NCI-H2081 (cell line): ENCODE measurements at regions not wholly inside any gene's neighbourhood (a gene's known extent, or its start where the extent isn't known, plus 50 kb on each side); places are given as distances from the start of the nearest gene placed in this dataset.
"Not testable (repeated sequence)": the region's sequence is repeated elsewhere in the genome, so short reads cannot be mapped to it uniquely, and the experiment has no call there.

Experiments
- DNase-seq, 2 experiments: peaks; one replicate each; lab custom pipeline; 2025; lab: John Stamatoyannopoulos, UW

DNA sequence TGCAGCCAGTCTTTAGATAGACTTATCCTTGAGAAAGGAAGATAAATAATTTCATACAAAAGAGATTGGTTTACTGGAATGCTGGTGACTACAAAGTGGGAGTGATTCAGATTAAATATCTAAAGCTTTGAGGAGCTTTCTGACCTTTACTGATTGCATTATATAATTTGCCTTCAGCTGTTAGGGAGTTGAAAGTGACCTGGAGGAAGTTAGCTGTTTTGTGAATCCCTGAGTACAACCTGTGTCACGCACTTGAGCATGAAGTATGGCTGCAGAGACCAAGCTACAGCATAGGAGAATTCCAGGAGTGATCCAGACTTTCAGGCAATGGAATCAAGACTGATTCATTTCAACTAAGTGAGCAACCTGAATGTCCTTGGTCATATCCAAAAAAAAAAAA lies 1848.3 kb upstream of the RAG2 start:
- no peak for DNase-seq

- no peak for DNase-seq
Observed at GRCh38 chr11:38438091-38438490, 1840.1 kb upstream of the RAG2 start.

GRCh38 chr11:38425578-38425977 lies 1827.5 kb upstream of the RAG2 start:
- no peak for DNase-seq

GRCh38 chr11:38423042-38423441 lies 1825.0 kb upstream of the RAG2 start:
- DNase-seq: no peak

DNA sequence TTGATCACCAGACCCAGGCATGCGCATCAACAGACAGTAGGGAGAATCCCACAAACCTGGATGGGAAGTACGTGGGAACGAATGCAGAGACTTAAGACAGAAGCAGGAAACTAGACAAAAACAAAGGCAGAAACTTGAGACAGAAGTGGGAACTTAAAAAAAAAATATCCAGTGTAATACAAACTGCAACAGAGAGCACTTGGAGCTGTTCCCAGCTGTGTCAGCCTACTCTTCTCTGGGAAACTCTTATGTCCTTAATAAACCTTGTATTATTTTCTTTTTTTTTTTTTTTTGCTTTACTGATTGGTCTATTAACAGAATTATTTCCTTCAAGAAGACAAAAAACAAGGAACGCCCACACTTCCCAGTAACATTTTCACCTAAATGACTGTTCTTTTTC lies 1818.1 kb upstream of the RAG2 start:
- no peak for DNase-seq

DNA sequence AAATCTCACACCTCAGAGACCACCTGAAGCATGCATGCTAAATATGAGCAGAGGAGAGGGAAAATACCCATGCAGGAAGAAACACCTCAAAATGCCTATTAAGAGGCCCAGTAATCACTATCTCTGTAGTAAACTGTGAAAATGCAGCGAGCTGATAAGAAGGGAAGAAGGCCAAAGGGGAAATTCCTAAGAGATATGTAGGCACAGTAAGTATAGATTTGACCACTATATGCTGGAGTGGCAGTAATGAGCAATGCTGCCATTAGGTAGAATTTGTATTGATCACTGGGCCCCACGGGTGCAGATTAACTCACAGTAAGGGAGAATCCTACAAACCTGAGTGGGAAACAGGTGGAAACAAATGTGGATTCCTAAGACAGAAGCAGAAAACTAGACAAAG lies 1813.1 kb upstream of the RAG2 start:
- DNase-seq: no peak

DNA sequence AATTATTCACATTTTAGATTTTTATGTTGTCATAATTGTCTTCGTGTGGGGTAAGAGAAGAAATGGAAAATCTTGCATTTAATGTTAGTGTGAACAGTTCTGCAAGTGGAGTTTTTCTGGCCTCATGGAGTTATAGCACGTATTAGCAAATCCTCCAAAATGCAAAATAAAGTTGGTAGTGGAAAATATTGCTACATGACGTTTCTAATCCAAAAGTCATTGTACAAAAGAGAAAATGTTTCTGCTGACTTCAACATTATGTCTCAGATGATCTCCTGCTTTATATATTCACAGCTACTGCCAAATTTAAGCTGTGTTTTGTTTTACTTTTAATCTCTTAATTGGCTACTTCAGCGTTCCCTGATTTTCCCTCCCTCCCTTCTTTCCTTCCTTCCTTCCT lies 1804.0 kb upstream of the RAG2 start:
- no peak for DNase-seq

GRCh38 chr11:38392176-38392575 lies 1794.1 kb upstream of the RAG2 start:
- no peak for DNase-seq

GRCh38 chr11:38384568-38384967 lies 1786.5 kb upstream of the RAG2 start:
- DNase-seq: no peak

DNA sequence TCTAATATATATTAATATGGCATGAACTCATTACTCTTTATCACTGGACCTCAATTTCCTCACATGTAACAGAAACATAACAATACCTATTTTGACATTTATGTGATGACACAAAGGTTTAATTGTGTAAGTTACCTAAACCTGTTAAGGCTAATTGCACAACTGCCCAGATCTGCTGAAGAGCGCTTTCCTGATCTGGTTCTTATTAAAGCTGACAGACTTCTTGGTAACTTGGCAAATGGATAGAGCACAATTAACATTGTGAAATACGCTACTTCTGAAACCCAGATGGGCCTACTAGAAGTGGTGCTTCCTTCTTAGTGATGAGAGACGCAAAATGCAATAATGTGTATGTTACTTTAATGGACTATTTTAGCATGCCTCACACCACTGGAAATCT lies 1767.2 kb upstream of the RAG2 start:
- no peak for DNase-seq

- no peak for DNase-seq
Observed at GRCh38 chr11:38356255-38356654, 1758.2 kb upstream of the RAG2 start.

DNA sequence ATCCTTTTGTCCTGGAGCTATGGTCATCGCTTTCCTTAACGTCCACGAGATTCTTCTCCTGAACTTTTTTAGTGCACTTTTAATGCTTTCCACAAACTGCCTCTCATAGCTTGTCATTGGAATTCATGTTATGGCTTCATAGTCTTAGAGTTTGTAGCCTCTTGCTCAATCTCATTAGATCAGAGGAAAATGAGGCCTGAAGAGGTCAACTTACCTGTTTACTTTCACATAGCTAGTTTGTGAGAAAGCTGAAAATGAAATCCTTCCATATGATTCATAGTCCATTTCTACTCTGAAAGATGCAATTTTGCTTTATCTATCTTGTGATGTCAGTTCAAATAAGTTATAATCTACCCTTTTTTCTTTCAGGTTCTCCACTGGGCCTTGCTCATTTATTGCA lies 1747.2 kb upstream of the RAG2 start:
- no peak for DNase-seq

GRCh38 chr11:38341612-38342011 lies 1743.6 kb upstream of the RAG2 start:
- DNase-seq: not testable (repeated sequence)

GRCh38 chr11:38339835-38340440 lies 1741.9 kb upstream of the RAG2 start:
- no peak for DNase-seq

DNA sequence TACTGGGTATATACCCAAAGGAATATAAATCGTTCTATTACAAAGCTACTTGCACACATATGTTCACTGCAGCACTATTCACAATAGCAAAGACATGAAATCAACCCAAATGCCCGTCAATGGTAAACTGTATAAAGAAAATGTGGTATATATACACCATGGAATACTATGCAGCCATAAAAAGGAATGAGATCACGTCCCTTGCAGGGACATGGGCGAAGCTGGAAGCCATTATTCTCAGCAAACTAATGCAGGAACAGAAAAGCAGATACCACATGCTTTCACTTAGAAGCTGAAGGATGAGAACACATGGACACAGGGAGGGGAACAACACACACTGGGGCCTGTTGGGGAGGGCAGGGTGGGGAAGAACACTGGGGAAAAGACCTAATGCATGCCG lies 1740.0 kb upstream of the RAG2 start:
- DNase-seq: not testable (repeated sequence)

DNA sequence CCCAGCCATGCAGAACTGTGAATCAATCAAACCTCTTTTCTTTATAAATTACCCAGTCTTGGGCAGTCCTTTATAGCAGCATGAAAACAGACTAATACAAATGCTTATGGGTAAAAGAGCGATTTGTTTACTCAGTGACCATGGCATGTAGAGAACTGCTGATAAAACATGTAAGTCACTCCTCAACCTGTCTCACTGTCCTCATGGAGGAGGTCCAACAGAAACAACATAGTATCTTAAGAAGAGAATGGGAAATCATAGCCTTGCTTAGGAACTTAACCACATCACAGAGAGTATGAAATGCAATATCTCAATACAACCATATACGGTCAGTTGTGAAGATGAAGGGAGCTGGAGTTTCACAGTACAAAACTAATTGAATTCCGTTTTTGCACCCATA lies 1734.0 kb upstream of the RAG2 start:
- DNase-seq: no peak

DNA sequence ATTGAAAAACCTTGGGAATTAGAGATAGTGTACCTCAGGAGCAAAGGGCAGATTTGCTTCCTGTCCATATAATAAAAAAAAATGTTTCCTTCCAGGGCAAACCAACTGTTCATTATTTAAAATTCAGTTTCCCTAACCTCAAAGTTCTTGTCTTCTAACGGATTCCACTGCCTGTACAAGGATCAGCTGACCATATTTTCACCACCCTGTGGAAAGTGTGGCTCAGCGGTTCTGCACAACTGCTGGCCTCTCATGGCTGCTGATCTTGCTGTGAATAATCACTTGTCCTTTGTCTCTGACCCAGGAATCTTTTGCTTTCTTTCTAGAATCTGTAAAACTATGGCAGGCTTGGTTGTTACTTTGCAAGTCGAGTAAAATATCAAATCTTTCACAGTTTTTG lies 1732.5 kb upstream of the RAG2 start:
- DNase-seq: no peak

GRCh38 chr11:38323961-38324761 lies 1726.1 kb upstream of the RAG2 start:
- no peak for DNase-seq

DNA sequence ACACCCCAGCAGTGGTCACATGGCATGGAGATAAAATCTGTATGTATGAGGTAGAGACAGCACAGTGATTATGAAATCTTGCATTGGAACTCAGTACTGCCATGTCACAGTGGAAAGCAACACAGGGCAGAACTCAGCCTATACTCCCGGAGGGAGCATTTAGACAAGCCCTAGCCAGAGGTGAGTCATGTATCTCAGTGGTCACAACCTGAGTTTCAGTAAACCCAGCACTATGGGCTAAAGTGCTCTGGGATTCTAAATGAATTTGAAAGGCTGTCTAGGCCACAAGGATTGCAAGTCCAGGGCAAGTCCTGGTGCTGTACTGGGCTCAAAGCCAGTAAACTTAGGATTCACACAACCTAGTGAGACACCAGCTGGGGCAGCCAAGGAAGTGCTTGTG lies 1717.1 kb upstream of the RAG2 start:
- no peak for DNase-seq

- no peak for DNase-seq
Observed at GRCh38 chr11:38307455-38307854, 1709.4 kb upstream of the RAG2 start.

- DNase-seq: no peak
Observed at GRCh38 chr11:38305682-38306081, 1707.6 kb upstream of the RAG2 start.

GRCh38 chr11:38304926-38305325 lies 1706.9 kb upstream of the RAG2 start:
- DNase-seq: no peak

DNA sequence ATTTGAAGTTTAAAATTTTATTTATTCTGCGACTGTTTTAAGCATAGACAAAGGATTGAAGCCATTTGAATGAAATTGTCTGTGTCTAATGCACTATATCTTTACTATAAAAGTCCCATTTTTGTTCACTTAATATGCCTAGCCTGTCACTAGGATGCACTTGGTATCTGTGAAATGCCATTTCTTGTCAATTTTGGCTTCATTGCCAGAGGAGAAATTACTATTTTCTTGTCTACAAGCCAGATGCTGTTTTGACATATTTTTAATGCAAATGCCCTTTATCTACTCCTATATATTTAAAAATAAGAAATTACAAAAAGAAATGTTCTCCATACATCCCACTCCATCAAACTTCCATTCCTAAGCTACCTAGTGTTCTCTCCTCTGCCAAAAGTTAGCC lies 1704.5 kb upstream of the RAG2 start:
- no peak for DNase-seq

GRCh38 chr11:38300570-38300969 lies 1702.5 kb upstream of the RAG2 start:
- DNase-seq: no peak
